HEK293T (cell line): ENCODE measurements at regions not wholly inside any gene's neighbourhood (a gene's known extent, or its start where the extent isn't known, plus 50 kb on each side); places are given as distances from the start of the nearest gene placed in this dataset.

ENCODE experiments used
- CTCF ChIA-PET: fragments of 350-600 bp; formaldehyde crosslinking; extraction: SDS; loops from one replicate; lab custom pipeline; 2021; ENCODE audit warnings: antibody characterized with exemption, inconsistent platforms; lab: Yijun Ruan, JAX
- POLR2A ChIA-PET: fragments of 350-600 bp; formaldehyde crosslinking; extraction: SDS; loops from one replicate; lab custom pipeline; 2020; ENCODE audit warnings: antibody characterized with exemption, inconsistent platforms; lab: Yijun Ruan, JAX
- DNase-seq: peaks from one replicate; pipeline ENCODE4 v3.0.0; 2012; ENCODE audit warnings: mixed read lengths; ENCODE audit errors: extremely low spot score
- ARNT ChIP-seq: fragments of 450-650 bp; IDR thresholded peaks from 2 replicates; pipeline ENCODE4 v1.6.1; 2017; ENCODE audit warnings: mild to moderate bottlenecking
- BHLHE40 ChIP-seq: fragments of 450-650 bp; IDR thresholded peaks from 2 replicates; pipeline ENCODE4 v1.6.1; 2016; ENCODE audit warnings: mild to moderate bottlenecking, moderate library complexity, borderline replicate concordance
- CTBP1 ChIP-seq: fragments of 450-650 bp; IDR thresholded peaks from 2 replicates; pipeline ENCODE4 v1.6.1; 2016; ENCODE audit warnings: borderline replicate concordance
- ELF4 ChIP-seq: fragments of 450-650 bp; IDR thresholded peaks from 2 replicates; pipeline ENCODE4 v1.6.1; 2017; ENCODE audit warnings: antibody characterized with exemption
- FOXA1 ChIP-seq: fragments of 450-650 bp; IDR thresholded peaks from 2 replicates; pipeline ENCODE4 v1.6.1; 2016; ENCODE audit warnings: mild to moderate bottlenecking
- FOXK2 ChIP-seq: fragments of 450-650 bp; IDR thresholded peaks from 2 replicates; pipeline ENCODE4 v1.6.1; 2016; ENCODE audit warnings: mild to moderate bottlenecking
- FOXM1 ChIP-seq: fragments of 450-650 bp; IDR thresholded peaks from 2 replicates; pipeline ENCODE4 v1.6.1; 2017; ENCODE audit warnings: mild to moderate bottlenecking, borderline replicate concordance
- HDGF ChIP-seq: fragments of 450-650 bp; IDR thresholded peaks from 2 replicates; pipeline ENCODE4 v1.6.1; 2017; ENCODE audit warnings: antibody characterized with exemption, borderline replicate concordance
- L3MBTL2 ChIP-seq: fragments of 450-650 bp; conservative IDR thresholded peaks from 2 replicates; pipeline ENCODE4 v1.6.1; 2016; ENCODE audit warnings: mild to moderate bottlenecking
- LEF1 ChIP-seq: fragments of 450-650 bp; IDR thresholded peaks from 2 replicates; pipeline ENCODE4 v1.6.1; 2017; ENCODE audit warnings: mild to moderate bottlenecking, borderline replicate concordance
- NFRKB ChIP-seq: fragments of 450-650 bp; IDR thresholded peaks from 2 replicates; pipeline ENCODE4 v1.6.1; 2016; ENCODE audit warnings: mild to moderate bottlenecking, moderate library complexity
- SP1 ChIP-seq: fragments of 450-650 bp; IDR thresholded peaks from 2 replicates; pipeline ENCODE4 v1.6.1; 2017
- SUZ12 ChIP-seq: fragments of 450-650 bp; IDR thresholded peaks from 2 replicates; pipeline ENCODE4 v1.6.1; 2016; ENCODE audit warnings: mild to moderate bottlenecking
- TARDBP ChIP-seq: fragments of 450-650 bp; IDR thresholded peaks from 2 replicates; pipeline ENCODE4 v1.6.1; 2016
- ZNF384 ChIP-seq: fragments of 450-650 bp; IDR thresholded peaks from 2 replicates; pipeline ENCODE4 v1.6.1; 2016
- TF ChIP-seq, protein P1 (sequence below): fragments of 450-650 bp; IDR thresholded peaks from 2 replicates; pipeline ENCODE4 v1.6.1; 2016

GRCh38 chr20:5696011-5696559, 54.1 kb upstream of the SHLD1 start:
- ChIA-PET CTCF (interaction anchor here (0.5 kb wide), 1 partner anchor 268 kb away, joined by 3 read pairs; no protein-coding TSS in a partner anchor), POLR2A (no interaction called here)
- TF ChIP-seq FOXK2 (no peak), HDGF (no peak), NFRKB (no peak), L3MBTL2 (no peak), TARDBP (no peak), ARNT (no peak), CTBP1 (no peak), BHLHE40 (no peak), FOXA1 (no peak), LEF1 (no peak), SUZ12 (no peak), SP1 (no peak), ZNF384 (no peak), ELF4 (no peak), FOXM1 (no peak)
- TF ChIP-seq, protein P1, sequence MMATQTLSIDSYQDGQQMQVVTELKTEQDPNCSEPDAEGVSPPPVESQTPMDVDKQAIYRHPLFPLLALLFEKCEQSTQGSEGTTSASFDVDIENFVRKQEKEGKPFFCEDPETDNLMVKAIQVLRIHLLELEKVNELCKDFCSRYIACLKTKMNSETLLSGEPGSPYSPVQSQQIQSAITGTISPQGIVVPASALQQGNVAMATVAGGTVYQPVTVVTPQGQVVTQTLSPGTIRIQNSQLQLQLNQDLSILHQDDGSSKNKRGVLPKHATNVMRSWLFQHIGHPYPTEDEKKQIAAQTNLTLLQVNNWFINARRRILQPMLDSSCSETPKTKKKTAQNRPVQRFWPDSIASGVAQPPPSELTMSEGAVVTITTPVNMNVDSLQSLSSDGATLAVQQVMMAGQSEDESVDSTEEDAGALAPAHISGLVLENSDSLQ = no peak
- DNase-seq = no peak

- no peak for DNase-seq
- POLR2A ChIA-PET = no interaction called here
- CTCF ChIA-PET = no interaction called here
- TF ChIP-seq FOXA1 (no peak), TARDBP (no peak), BHLHE40 (no peak), L3MBTL2 (no peak), HDGF (no peak), SP1 (no peak), FOXM1 (no peak), NFRKB (no peak), LEF1 (no peak), CTBP1 (no peak), ARNT (no peak)
- TF ChIP-seq, protein P1 = no peak
Observed at GRCh38 chr20:5691918-5692618, 58.1 kb upstream of the SHLD1 start.

DNA sequence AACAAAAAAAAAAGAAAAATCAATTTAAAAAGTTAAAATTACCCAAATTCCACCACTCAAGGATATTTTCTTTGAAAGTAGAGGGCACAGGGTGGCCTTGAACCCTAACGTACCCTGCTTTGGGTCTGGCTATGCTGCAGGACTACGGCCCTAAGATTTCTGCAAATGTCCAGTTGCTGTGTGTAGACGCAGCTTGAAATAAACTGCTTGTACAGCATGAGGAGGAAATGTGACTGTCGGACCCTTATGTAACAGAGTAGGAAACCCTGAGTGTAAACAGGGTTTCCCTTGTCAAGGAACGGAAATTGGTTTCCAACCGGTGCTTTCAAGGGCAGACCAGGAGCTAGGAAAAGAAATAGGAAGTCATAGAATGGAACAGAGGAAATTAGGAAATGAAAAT, 60.7 kb upstream of the SHLD1 start:
- DNase-seq = no peak
- TF ChIP-seq SUZ12 (no peak), FOXM1 (no peak), LEF1 (no peak), FOXA1 (no peak), CTBP1 (no peak), NFRKB (no peak), SP1 (no peak), L3MBTL2 (no peak), ELF4 (no peak), HDGF (no peak), FOXK2 (no peak), ZNF384 (no peak), TARDBP (no peak), ARNT (no peak), BHLHE40 (no peak)
- TF ChIP-seq, protein P1 = no peak
- ChIA-PET CTCF (no interaction called here), POLR2A (no interaction called here)

- TF ChIP-seq FOXK2 (no peak), FOXM1 (no peak), SUZ12 (no peak)
- ChIA-PET POLR2A (no interaction called here), CTCF (no interaction called here)
- no peak for DNase-seq
Observed at GRCh38 chr20:5688431-5688972, 61.7 kb upstream of the SHLD1 start.

DNA sequence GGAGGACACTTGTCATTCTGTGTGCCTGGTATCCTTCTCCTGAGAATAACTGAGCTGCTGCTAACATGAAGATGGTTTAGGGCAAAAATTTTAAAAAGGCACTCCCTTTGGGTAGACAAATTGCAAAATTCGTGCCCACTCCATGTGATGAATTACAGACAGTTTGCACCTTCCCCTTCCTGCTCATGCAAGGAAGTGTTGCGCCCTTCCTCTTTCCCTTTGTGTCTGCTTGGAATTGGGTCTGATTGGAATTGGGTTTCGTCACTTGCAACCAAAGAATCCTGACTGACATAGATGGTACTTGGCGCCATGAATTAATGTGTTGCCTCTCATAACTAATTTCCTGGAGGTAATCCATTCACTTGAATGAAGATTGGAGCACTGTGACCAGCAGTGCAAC, 62.3 kb upstream of the SHLD1 start:
- ChIA-PET CTCF (no interaction called here), POLR2A (no interaction called here)
- TF ChIP-seq SUZ12 (no peak), ZNF384 (no peak), FOXA1 (no peak), NFRKB (no peak), SP1 (no peak), BHLHE40 (no peak), TARDBP (no peak), LEF1 (no peak), FOXM1 (no peak), L3MBTL2 (no peak), FOXK2 (no peak), CTBP1 (no peak)
- TF ChIP-seq, protein P1 = no peak
- no peak for DNase-seq
